Jurkat, Clone E6-1 (cell line): ENCODE measurements at regions not wholly inside any gene's neighbourhood (a gene's known extent, or its start where the extent isn't known, plus 50 kb on each side); places are given as distances from the start of the nearest gene placed in this dataset.

Source experiments
- DNase-seq: peaks from one replicate; pipeline ENCODE4 v3.0.0-alpha.2; 2011; ENCODE audit warnings: low read depth, low spot score
- H3K4me3 ChIP-seq: 2 replicates; pipeline ENCODE4 v1.5.1; 2011; ENCODE audit warnings: mild to moderate bottlenecking, low read length, control low read depth, moderate library complexity

DNA sequence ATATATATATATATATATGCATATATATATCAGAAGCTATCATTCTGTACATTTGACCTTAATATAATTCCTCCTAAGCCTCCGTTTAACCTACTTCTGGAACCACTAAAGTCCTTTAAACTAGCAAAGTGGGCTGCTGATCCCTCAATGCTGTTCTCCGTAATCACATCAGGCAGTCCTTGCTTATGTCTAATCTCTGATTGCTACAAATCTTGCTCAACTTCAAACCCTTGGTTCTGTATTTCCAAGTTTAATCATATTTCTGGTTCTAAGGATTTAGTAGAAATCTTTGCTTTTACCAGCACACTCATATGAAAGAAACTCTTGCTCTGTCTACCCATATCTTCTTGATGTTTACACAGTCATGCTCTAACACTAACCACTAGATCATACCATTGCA, 91.5 kb upstream of the GALNT13 start:
- no peak for DNase-seq
- no peak overlapping the region for H3K4me3 ChIP-seq

DNA sequence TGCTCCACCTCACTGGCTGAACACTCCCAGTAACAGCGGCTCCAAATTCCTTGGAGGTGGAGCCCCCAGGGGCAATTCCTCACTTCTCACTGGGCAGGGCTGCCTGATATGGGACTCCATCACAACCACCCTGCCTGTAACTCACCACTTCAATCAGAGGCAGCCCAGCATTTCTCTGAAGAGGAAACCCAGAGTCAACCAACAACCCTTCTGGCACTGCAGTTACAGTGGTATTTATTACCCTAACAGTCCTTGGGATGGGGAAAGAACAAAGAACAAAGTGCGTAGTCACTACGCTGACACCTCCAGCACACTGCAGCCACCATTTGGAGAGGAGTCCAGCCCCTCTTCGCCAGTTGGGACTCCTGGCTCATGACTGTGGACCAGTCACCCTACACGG, 85.7 kb upstream of the GALNT13 start:
- no peak for DNase-seq
- H3K4me3 ChIP-seq = no peak overlapping the region

DNA sequence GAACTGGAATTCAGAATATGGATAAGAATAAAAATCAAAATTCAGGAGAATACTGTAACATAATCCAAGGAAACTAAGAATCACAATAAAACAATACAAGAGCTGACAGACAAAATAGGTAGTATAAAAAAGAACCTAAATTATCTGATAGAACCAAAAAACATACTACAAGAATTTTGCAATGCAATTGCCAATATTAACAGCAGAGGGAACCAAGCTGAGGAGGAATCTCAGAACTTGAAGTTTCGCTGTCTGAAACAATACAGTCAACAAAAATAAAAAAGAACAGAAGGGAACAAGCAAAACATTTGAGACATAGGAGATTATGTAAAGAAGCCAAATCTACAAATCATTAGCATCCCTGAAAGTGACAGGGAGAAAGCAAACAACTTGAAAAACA, 84.1 kb upstream of the GALNT13 start:
- H3K4me3 ChIP-seq = no peak overlapping the region
- DNase-seq = no peak

DNA sequence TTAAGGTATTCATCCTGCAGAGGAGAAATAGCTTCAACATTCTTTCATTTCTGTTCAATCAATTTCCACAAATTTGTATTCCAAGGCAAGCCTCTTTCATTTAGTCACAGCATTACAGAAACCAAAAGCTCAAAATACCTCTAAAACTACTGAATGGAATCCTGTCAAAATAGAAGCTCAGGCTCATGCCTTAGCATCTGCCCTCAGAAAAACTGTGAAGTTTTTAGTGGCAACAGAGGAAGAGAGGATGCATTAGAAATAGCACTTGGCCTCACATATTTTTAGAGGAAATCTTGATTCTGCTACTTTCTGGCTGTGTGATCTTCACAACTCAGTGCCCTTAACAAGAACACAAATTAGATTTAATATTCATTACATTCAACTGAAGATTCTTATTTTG, 69.1 kb upstream of the GALNT13 start:
- DNase-seq = no peak
- no peak overlapping the region for H3K4me3 ChIP-seq

DNA sequence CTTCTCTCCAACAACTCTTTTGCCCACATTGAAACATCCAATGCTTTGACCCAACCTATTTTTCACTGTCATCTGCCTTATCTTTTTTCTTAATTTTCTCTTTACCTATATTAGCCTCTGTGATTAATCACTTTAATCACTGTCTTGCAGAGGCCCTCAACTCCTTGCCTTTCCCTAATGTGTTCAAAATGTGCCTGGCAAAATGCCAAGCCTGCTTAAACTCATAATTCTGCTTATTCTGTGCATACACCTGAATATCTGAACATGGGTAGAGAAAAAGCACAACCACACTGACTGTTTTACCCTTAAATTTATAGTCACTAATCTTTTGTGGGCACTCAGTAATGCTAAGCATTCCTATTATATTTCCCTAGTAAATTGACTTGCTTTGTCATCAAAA, 63.0 kb upstream of the GALNT13 start:
- no peak overlapping the region for H3K4me3 ChIP-seq

DNA sequence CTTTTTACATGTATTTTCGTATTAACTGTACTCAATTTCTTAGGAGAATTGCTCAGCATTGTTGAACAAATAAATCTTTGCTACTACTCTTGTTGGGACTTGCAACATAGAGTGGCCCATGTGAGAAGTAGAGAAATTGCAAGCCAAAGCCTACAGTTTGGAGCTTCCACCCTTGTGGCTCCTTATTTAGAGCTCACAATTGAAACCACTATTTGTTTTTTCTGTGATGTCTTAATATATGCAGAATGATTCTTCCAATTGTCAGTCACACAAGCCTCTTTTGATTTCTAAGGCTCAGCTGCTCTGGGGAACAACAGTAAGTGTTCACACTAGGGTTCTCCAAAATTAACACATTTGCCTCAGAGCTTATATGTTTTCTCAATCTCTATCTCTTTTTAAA, 60.2 kb upstream of the GALNT13 start:
- no peak for DNase-seq
- H3K4me3 ChIP-seq = no peak overlapping the region

More for the DNA sequence above, 63.0 kb upstream of the GALNT13 start:
- DNase-seq = no peak

DNA sequence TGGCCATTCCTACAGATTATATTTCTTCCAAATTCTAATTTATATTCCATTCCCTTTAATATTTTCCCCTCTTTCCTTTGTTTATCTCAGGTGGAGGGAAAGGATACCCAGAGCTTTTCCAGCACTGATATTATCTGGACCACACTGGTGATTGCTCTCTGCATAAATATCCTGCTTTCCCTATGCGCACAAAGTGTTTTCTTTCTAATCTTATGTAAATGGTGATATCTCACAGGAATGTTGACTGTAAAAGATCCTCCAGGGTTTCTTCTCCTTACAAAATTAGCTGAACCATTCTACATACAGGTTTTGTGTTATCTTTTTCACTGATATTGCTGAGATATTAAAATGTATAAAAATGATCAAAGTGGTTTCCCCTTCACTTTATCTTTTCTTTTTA, 59.1 kb upstream of the GALNT13 start:
- no peak for DNase-seq
- H3K4me3 ChIP-seq = no peak overlapping the region

DNA sequence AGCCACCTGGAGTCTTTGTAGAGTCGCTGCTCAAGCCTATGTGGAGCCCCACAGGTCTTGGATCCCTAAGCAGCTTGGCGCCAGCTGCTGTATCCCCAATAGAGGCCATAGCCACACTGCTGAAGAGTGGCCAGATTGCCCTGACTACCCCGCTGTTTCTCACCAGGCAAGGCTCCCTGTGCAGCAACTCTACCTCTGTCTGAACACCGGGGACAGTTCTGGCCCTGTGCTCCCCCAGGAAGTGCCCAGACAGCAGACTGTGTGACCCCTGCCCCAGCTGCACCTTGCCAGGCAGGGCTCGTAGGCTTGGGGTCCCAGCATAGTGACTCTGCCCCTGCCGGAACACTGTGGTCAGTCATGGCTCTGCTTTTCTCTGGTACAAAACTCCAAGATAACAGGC, 53.5 kb upstream of the GALNT13 start:
- DNase-seq = no peak
- no peak overlapping the region for H3K4me3 ChIP-seq

DNA sequence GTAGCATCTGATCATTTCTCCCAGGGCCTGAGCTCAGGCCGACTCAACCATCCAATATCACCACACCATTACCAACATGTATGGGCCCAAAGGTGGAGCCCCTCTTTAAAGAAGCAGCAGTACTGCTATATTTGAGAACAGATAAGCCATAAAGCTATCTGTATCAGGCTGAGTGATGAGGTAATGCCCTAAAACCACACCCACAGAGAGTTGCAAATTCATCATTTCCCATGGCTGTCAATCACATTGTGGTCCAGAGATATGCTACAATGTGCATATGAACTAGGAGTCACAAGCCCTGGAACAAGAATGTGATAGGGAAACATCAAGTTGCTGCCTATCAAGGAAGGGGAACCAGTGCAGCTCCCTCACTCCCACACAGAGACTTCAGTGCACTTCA, 52.6 kb upstream of the GALNT13 start:
- no peak for DNase-seq
- no peak overlapping the region for H3K4me3 ChIP-seq

DNA sequence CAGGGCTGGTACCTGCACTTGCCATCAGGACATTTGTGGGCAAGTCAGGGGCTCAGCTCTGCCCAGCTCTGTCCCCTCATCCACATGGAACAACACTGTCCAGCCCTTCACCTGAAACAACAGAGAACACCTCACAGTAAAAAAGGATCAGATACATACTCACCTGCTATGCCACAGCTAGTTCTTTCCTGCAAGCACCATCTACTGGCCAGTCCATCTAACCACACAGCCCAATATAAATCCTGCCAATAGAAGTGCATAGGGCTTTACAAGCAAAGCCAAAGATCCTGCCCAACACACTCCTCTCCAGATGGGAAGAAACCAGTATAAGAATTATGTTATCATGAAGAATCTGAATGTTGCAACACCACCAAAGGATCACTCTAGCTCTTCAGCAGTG, 52.2 kb upstream of the GALNT13 start:
- no peak for DNase-seq

More for the DNA sequence above, 52.2 kb upstream of the GALNT13 start:
- no peak overlapping the region for H3K4me3 ChIP-seq
